IPS-18c (cell line): ENCODE measurements at regions not wholly inside any gene's neighbourhood (a gene's known extent, or its start where the extent isn't known, plus 50 kb on each side); places are given as distances from the start of the nearest gene placed in this dataset.

Source experiments
- H3K4me3 ChIP-seq: 2 replicates; pipeline ENCODE4 v1.7.0; 2013; ENCODE audit warnings: low read depth, mild to moderate bottlenecking, low read length, moderate library complexity; ENCODE audit not compliant: insufficient read depth
- H3K9me3 ChIP-seq: one replicate; pipeline ENCODE4 v1.6.1; 2013; ENCODE audit warnings: mild to moderate bottlenecking, low read length, moderate library complexity; ENCODE audit not compliant: control insufficient read depth, insufficient read depth

DNA sequence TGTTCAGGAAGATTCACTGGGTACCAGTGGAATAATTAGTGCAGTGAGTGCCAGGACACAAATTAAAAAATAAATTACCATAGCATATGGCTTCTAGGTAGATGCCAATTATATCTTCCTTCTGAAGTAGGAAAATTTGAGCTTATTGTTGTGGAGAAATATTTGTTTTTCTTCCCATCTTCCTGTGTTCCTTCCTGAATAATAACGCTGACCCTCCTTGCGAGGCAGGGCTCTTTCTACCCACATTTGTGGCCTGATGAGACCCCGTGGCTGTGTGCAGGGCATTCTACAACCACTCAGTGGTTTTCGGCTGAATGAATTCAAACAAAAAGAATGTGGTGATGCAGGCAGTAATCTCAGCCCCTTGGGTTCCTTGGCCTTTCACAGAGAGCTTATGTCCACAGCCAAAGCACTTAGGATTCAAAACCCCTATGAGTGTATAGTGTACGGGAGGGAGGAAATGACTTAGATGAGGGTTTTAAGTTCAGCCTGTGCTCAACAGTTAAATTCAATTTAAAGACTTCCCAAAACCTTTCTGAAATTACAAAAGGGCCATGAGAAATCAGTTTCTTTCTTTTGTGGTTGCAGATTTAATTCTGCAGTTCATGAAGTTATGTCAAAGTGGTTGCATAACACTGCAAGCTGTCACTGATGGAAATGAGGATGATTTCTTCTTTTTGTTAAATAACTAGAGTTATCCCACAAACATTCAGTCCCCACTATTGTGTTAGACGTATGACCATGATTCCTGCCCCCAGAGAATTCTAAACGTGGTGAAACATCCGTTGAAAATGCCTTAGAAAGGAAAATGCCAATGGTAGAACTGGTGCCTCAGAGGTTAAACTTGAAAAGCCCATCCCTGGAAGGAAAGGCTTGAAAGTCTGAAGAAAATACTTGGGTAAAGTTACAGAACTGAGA is 255.3 kb downstream of the FZD1 start:
- Histone ChIP-seq H3K9me3 (no peaks in the 10 kb centered on the region), H3K4me3 (no peak overlapping the region)

DNA sequence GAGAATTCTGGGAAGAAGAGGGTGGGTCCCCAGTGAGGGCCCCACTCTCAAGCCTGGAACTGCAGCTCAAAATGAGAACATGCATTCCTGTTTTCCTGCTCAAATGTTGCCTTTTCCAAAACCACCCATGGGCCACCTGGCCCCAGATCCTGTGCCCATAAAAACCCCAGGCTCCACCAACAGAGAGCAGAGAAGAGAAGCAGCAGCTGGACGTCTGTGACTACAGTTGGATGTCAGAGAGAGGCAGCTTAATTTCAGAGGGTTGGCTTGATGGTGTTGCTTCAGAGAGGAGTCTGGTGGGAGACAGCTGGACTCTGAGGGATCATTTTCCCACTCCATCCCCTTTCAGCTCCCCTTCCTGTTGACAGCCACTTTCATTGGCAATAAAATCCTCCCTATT is 256.4 kb downstream of the FZD1 start:
- Histone ChIP-seq H3K9me3 (no peaks in the 10 kb centered on the region), H3K4me3 (no peak overlapping the region)

GRCh38 chr7:91526404-91526803 is 262.2 kb downstream of the FZD1 start:
- no peak overlapping the region for H3K4me3 ChIP-seq
- H3K9me3 ChIP-seq = peaks cover 4% of the 10 kb centered on the region

GRCh38 chr7:91527460-91527859 is 263.2 kb downstream of the FZD1 start:
- Histone ChIP-seq H3K4me3 (no peak overlapping the region), H3K9me3 (peaks cover 6% of the 10 kb centered on the region)

- no peak overlapping the region for H3K4me3 ChIP-seq
- H3K9me3 ChIP-seq = peaks cover 2% of the 10 kb centered on the region
Measured at GRCh38 chr7:91533996-91534395, 269.8 kb downstream of the FZD1 start.

DNA sequence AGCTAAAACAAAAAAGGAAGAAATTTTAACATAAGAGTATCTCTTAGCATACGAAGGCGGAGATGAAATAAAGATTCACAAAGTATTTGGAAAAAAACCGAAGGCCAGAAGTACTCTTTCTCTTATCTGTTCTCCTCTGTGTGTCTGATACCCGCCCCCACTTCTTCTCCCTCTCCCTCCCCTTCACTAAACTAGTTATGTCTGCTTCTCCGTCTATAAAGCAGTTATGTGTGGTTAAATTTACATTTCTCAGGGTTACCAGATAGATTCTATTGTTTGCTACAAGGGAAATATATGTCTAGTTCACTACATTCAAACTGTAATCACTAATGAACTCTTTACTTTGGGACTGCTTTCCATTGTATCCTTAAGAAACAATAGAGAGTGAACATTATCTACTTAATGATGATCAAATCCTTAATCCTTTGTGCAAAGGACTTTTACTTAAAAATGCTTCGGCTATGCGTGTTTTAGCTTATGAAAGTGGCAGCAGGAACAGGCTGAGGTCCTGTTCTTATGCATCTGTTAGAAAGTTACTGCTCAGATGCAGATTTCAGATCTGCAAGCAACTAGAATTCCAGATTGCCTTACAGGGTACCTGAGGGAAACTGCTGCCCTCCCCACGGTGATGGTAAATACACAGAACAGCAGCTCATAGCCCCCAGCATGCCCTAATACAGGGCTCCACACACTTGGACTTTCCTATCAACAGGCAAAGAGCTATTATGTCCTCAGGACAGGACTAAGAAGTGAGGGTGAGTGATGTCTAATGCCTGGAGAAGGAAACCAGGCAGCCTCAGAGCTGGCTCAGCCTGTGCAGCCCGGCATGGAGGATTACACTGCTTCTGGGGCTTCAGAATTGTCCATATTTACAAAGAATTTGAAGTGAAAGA is 273.3 kb downstream of the FZD1 start:
- H3K4me3 ChIP-seq = no peak overlapping the region
- H3K9me3 ChIP-seq = no peaks in the 10 kb centered on the region

GRCh38 chr7:91541641-91542040 is 277.4 kb downstream of the FZD1 start:
- no peak overlapping the region for H3K4me3 ChIP-seq
- H3K9me3 ChIP-seq = no peaks in the 10 kb centered on the region

GRCh38 chr7:91543646-91544045 is 279.4 kb downstream of the FZD1 start:
- no peak overlapping the region for H3K4me3 ChIP-seq
- H3K9me3 ChIP-seq = no peaks in the 10 kb centered on the region

DNA sequence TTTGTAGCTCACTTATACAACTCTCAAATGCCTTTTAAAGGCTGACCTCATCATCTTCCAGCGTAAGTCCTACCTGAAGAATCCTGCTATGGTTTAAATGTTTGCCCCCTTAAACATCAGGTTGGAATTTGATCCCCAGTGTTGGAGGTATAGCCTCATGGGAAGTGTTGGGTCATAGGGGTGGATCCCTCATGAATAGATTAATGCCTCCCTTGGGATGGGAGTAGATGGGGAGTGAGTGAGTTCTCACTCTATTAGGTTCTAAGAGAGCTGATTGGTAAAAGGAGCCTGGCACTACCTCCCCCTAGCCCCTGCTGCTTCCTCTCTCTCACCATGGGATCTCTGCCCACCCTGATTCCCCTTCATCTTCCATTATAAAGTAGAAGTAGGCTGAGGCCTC is 285.6 kb downstream of the FZD1 start:
- Histone ChIP-seq H3K9me3 (no peaks in the 10 kb centered on the region), H3K4me3 (no peak overlapping the region)

GRCh38 chr7:91550931-91551330 is 286.7 kb downstream of the FZD1 start:
- no peaks in the 10 kb centered on the region for H3K9me3 ChIP-seq
- H3K4me3 ChIP-seq = no peak overlapping the region

GRCh38 chr7:91551377-91552175 is 287.3 kb downstream of the FZD1 start:
- Histone ChIP-seq H3K4me3 (no peak overlapping the region), H3K9me3 (no peaks in the 10 kb centered on the region)

DNA sequence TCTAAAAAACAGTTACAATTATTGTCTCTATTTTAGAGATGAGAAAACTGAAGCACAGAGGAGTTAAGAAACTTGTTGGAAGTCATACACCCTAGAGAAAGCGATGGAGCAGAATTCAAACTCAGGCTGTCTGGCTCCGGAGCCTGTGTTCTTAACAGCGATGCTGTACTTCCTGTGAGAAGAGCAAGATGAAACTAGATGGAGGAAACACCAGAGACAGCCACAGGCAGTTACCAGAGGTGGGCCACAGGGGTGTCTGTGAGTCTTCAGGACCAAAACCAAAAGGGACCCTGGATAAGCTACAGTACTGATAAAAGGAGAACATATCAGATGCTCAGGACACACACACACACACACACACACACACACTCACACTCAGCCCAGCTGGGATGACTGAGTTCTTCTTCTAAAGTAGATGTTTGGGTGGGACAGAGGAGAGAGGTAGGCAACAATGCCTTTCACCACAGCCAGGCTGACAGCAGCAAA is 289.2 kb downstream of the FZD1 start:
- Histone ChIP-seq H3K9me3 (no peaks in the 10 kb centered on the region), H3K4me3 (no peak overlapping the region)

GRCh38 chr7:91554883-91555282 is 290.6 kb downstream of the FZD1 start:
- no peaks in the 10 kb centered on the region for H3K9me3 ChIP-seq
- H3K4me3 ChIP-seq = no peak overlapping the region

GRCh38 chr7:91556239-91556638 is 292.0 kb downstream of the FZD1 start:
- Histone ChIP-seq H3K4me3 (no peak overlapping the region), H3K9me3 (no peaks in the 10 kb centered on the region)

DNA sequence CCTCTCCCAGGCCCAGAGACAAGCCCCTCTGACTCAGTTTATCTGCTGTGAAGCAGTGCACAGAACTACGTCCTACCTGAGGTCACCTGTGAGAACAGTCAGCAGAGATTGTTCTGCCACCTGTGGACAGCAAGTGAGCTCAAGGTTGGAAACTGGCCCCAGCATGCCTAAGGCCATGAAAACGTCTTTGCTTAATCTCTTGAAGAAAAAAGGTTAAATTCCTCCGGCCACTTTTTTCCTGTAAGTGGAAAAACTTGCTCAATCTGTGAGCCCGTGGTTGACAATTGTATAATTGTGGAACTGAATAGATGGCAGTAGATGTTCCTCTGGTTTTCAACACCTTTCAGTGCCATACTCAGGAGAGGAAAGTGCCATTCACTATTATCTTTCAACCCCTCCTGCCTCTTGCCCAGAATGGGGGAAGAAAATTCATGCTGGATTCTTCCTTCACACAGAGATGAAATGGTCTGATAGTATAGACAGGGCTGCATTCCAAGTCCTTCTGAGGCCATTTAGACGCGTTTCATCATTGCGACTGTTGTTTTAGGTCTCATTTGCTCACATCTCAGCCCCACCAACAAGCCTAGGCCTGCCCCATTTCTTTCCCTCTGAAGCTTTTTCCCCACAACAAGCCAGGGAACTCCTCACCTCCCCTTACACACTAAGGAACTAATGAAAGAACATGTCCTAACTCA is 292.9 kb downstream of the FZD1 start:
- Histone ChIP-seq H3K4me3 (no peak overlapping the region), H3K9me3 (no peaks in the 10 kb centered on the region)

DNA sequence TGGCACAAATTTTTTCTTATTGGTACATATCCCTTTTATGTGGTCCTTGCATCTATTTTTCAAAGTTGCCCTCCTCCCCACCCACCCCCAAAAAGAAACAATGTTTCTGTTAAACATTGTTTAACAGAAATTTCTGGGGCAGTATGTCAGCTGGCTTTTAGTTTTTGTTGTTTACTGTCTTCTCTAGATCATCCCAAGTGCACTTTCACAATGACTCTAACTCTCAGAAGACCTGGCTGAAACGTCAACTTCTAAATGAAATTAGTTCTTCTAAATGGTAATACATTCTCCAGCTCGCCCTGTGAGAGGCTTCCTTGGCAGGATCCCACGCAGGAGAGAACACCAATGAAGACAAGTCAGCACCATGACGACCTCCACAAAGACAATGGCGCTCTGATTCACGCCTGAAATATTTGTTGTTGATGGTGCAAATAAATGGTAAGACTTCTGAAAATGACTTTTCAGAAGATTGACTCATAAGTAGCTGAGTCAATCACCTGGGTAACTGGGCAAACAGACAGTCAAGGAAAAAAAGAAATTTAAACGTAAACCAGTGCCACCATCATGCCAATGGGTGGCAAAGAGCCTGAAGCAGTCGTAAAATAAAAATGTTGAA is 293.7 kb downstream of the FZD1 start:
- no peak overlapping the region for H3K4me3 ChIP-seq
- H3K9me3 ChIP-seq = no peaks in the 10 kb centered on the region
